Endodermal cell (in vitro differentiated cells): ENCODE measurements at regions not wholly inside any gene's neighbourhood (a gene's known extent, or its start where the extent isn't known, plus 50 kb on each side); places are given as distances from the start of the nearest gene placed in this dataset.

Experiments
- DNase-seq: peaks from one replicate; pipeline ENCODE4 v3.0.0-alpha.2; 2017
- H3K27ac ChIP-seq: 2 replicates; pipeline ENCODE4 v1.5.1; 2013; ENCODE audit warnings: mild to moderate bottlenecking, low read depth, low read length, moderate library complexity
- H3K27me3 ChIP-seq: 2 replicates; pipeline ENCODE4 v1.6.1; 2013; ENCODE audit warnings: mild to moderate bottlenecking, low read length, moderate library complexity; ENCODE audit not compliant: insufficient read depth, control insufficient read depth, poor library complexity, severe bottlenecking
- H3K36me3 ChIP-seq: 2 replicates; pipeline ENCODE4 v1.7.0; 2013; ENCODE audit warnings: mild to moderate bottlenecking, low read length, moderate library complexity; ENCODE audit not compliant: control insufficient read depth, insufficient read depth
- H3K4me1 ChIP-seq: one replicate; pipeline ENCODE4 v1.7.0; 2013; ENCODE audit warnings: low read length; ENCODE audit not compliant: control insufficient read depth, insufficient read depth
- H3K4me3 ChIP-seq: 2 replicates; pipeline ENCODE4 v1.5.1; 2013; ENCODE audit warnings: mild to moderate bottlenecking, low read length, moderate library complexity
- H3K9ac ChIP-seq: 2 replicates; pipeline ENCODE4 v1.6.1; 2013; ENCODE audit warnings: mild to moderate bottlenecking, low read length, moderate library complexity; ENCODE audit not compliant: poor library complexity, severe bottlenecking; ENCODE audit errors: extremely low read depth
- H3K9me3 ChIP-seq: 2 replicates; pipeline ENCODE4 v1.6.1; 2013; ENCODE audit warnings: mild to moderate bottlenecking, low read length, moderate library complexity; ENCODE audit not compliant: control insufficient read depth
- H3K27ac Mint-ChIP-seq: 2 replicates; pipeline ENCODE4 v1.8.0; 2020; ENCODE audit warnings: mixed read lengths
- H3K27me3 Mint-ChIP-seq: 2 replicates; pipeline ENCODE4 v1.8.0; 2021; ENCODE audit warnings: mild to moderate bottlenecking, mixed read lengths; ENCODE audit not compliant: insufficient read depth
- H3K36me3 Mint-ChIP-seq: 2 replicates; pipeline ENCODE4 v1.8.0; 2020; ENCODE audit warnings: low read depth, mixed read lengths
- H3K4me1 Mint-ChIP-seq: 2 replicates; pipeline ENCODE4 v1.8.0; 2020; ENCODE audit warnings: mixed read lengths
- H3K4me3 Mint-ChIP-seq: 2 replicates; pipeline ENCODE4 v1.8.0; 2020; ENCODE audit warnings: mild to moderate bottlenecking, moderate library complexity, mixed read lengths
- H3K9me3 Mint-ChIP-seq: 2 replicates; pipeline ENCODE4 v1.8.0; 2020; ENCODE audit warnings: mild to moderate bottlenecking, mixed read lengths
- WGBS, 2 experiments: methylation state at CpG; one replicate each; pipeline versions ENCODE4 v1.1.5 to v1.1.7; 2013; ENCODE audit warnings: missing lambda C conversion rate in 2 of 2, mixed read lengths in 1 of 2; ENCODE audit not compliant: insufficient coverage in 1 of 2, insufficient read length in 1 of 2; 5-methylcytosine and 5-hydroxymethylcytosine counted together
- TF ChIP-seq, protein P1 (sequence below): fragments of 200-600 bp; sonication (generic); conservative IDR thresholded peaks from 2 replicates; pipeline ENCODE4 v1.5.0; 2021; ENCODE audit warnings: antibody characterized with exemption, mild to moderate bottlenecking

DNA sequence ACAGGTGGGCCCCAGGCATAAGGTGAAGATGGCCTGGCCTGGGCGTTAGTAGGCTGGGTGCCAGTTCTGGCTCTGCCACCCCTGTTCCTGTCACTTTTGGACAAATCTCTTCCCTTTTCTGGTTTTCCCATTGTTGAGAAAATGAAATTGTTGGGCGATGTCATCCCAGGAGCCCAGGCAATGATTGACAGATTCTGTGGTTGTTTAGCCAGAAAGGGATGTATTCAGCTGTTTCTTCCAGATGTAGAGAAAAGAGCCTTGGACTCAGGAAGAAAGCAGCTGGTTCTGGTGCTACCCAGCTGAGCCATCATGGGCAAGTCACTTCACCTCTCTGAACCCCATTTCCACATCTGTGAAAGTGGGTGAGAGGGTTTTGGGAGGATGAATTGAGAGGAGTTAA, 60.1 kb upstream of the MRTFB start:
- Mint-ChIP-seq H3K27me3 (no peaks in the 10 kb centered on the region), H3K27ac (no peak overlapping the region), H3K36me3 (no peaks in the 10 kb centered on the region), H3K4me3 (no peak overlapping the region), H3K4me1 (peaks cover 30% of the 10 kb centered on the region), H3K9me3 (no peaks in the 10 kb centered on the region)
- Histone ChIP-seq H3K4me3 (no peak overlapping the region), H3K4me1 (peaks cover 11% of the 10 kb centered on the region), H3K9me3 (no peaks in the 10 kb centered on the region), H3K27ac (no peak overlapping the region), H3K27me3 (no peaks in the 10 kb centered on the region), H3K36me3 (no peaks in the 10 kb centered on the region), H3K9ac (no peak overlapping the region)
- TF ChIP-seq, protein P1, sequence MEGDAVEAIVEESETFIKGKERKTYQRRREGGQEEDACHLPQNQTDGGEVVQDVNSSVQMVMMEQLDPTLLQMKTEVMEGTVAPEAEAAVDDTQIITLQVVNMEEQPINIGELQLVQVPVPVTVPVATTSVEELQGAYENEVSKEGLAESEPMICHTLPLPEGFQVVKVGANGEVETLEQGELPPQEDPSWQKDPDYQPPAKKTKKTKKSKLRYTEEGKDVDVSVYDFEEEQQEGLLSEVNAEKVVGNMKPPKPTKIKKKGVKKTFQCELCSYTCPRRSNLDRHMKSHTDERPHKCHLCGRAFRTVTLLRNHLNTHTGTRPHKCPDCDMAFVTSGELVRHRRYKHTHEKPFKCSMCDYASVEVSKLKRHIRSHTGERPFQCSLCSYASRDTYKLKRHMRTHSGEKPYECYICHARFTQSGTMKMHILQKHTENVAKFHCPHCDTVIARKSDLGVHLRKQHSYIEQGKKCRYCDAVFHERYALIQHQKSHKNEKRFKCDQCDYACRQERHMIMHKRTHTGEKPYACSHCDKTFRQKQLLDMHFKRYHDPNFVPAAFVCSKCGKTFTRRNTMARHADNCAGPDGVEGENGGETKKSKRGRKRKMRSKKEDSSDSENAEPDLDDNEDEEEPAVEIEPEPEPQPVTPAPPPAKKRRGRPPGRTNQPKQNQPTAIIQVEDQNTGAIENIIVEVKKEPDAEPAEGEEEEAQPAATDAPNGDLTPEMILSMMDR, result no peak
- DNase-seq, result no peak
- WGBS, 2 experiments, result 86 to 97% methylated on average over 1 to 2 of the region's 2 CpGs

DNA sequence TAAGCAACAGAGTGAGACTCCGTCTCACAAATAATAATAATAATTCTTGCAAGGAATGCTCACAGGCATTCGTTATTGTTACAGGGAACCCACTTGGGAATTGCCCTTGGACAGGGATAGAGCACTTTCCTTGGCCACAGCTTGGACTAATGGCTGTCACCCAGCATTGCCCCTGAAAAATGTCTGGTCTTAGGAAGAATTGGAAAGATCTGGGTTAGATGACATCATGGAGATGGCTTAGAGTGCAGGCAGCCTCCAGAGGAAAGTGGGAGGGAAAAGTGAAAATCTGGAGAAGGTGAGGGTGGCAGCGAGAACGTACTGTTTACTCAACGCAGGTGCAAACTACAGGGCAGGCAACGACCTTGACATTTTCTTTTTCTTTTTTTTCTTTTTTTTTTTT, 59.3 kb upstream of the MRTFB start:
- Histone ChIP-seq H3K9me3 (no peaks in the 10 kb centered on the region), H3K36me3 (no peaks in the 10 kb centered on the region), H3K27me3 (no peaks in the 10 kb centered on the region), H3K27ac (no peak overlapping the region), H3K4me1 (peaks cover 11% of the 10 kb centered on the region), H3K4me3 (no peak overlapping the region), H3K9ac (no peak overlapping the region)
- Mint-ChIP-seq H3K4me1 (peaks cover 30% of the 10 kb centered on the region), H3K27ac (no peak overlapping the region), H3K27me3 (no peaks in the 10 kb centered on the region), H3K9me3 (no peaks in the 10 kb centered on the region), H3K4me3 (no peak overlapping the region), H3K36me3 (no peaks in the 10 kb centered on the region)
- TF ChIP-seq, protein P1, result no peak
- 89 to 90% methylated on average over 4 to 6 of the region's 6 CpGs for WGBS, 2 experiments
- no peak for DNase-seq

DNA sequence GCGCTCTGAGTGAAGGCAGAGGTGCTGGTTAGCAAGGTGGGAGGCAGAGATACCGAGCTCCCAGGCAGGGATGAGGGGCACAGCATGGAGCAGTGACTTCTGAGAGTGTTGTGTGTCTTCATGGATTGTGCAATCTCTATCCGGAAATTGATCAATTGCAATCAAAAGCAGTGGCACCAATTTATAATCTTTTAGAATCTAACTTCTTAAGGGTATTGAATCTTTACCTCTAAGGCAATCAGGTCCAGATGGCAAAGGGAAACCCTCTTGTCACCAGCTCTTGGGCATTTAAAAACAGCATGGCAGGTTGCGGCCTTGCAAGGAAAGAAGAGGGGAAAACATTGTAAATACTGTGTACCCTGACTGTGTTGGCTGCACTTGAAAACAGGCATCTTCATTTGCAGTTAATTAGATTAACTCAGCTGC, 58.0 kb upstream of the MRTFB start:
- H3K9me3 Mint-ChIP-seq, result no peaks in the 10 kb centered on the region
- no peak overlapping the region for H3K9ac ChIP-seq
- no peaks in the 10 kb centered on the region for H3K9me3 ChIP-seq
- no peak overlapping the region for H3K4me3 Mint-ChIP-seq
- DNase-seq, result no peak
- no peak overlapping the region for H3K27ac ChIP-seq
- H3K4me1 Mint-ChIP-seq, result peaks cover 30% of the 10 kb centered on the region
- H3K27ac Mint-ChIP-seq, result no peak overlapping the region
- H3K27me3 ChIP-seq, result no peaks in the 10 kb centered on the region
- 77 to 87% methylated on average over 3 to 4 of the region's 4 CpGs for WGBS, 2 experiments
- H3K36me3 Mint-ChIP-seq, result no peaks in the 10 kb centered on the region
- no peaks in the 10 kb centered on the region for H3K36me3 ChIP-seq
- H3K27me3 Mint-ChIP-seq, result no peaks in the 10 kb centered on the region
- TF ChIP-seq, protein P1, result no peak
- H3K4me3 ChIP-seq, result no peak overlapping the region
- H3K4me1 ChIP-seq, result peaks cover 11% of the 10 kb centered on the region
